DLD1 (cell line): ENCODE measurements at regions not wholly inside any gene's neighbourhood (a gene's known extent, or its start where the extent isn't known, plus 50 kb on each side); places are given as distances from the start of the nearest gene placed in this dataset.

ENCODE experiments used
- in situ Hi-C: cut with HindIII; loops from 2 replicates; pipeline ENCODE4 v1.10.0; 2017; ENCODE audit warnings: low sequenced_read_pairs

DNA sequence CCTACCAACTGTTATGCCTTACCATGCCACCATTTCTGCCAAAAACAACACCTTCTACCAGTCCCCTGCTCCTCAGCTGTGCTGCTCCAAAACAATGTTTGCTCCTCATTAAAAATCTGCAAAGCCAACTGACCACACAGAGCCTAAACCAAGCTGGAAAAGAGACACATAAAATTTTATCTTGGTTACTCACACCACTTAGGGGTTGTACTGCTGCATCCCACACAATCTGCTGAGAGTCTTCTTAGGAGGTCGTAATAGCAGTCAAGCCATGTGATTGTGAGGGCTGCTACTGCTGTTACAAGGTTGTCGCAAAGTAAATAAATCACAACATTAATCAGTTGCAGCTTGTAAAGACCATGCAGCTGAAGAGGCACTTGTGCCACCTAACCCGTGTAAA lies 607.4 kb upstream of the FAM241A start:
- in situ Hi-C loops: no loop called here

- in situ Hi-C loops: no loop called here
These were observed 604.6 kb upstream of the FAM241A start for GRCh38 chr4:111540671-111541070.

DNA sequence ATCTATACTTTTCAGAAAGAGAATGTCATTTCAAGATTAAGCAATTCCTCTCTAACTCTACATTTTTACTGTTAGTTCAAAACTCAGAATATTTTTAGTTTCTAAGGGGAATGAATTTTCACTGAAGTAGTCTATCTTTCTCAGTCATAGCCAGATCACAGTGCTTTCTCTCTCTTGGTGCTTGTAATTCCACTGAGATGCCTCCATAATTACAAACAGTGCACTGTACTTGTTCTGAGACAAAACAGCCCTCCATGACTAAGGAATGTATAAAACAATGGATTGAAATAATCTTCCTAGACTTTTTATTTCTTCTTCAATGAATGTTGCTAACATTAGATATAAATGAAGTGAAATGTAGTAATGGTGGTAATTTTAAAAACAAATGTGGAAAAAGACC lies 603.2 kb upstream of the FAM241A start:
- in situ Hi-C loops: no loop called here

DNA sequence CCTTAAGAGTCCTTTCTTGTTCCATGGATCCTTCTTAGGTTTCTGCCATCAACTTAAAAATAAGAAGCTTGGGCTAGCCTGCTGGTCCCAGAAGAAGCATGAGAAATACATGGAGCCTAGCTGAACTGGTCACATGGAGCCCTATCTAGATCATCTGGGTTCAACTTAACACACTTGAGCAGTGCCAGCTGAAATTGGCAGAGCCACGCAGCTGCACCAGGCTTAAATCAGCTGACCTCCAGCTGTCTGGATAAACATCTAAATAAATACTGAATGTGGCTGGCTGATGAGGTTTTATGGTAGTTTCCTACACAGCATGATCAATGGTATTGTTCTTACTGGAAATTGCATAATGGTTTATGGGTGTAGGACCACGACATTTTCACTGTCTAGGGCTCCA lies 598.4 kb upstream of the FAM241A start:
- in situ Hi-C loops: no loop called here

- in situ Hi-C loops: no loop called here
These were observed 589.0 kb upstream of the FAM241A start for GRCh38 chr4:111556141-111556781.

- in situ Hi-C loops: no loop called here
These were observed 588.4 kb upstream of the FAM241A start for GRCh38 chr4:111556851-111557250.

GRCh38 chr4:111562826-111563225 lies 582.4 kb upstream of the FAM241A start:
- in situ Hi-C loops: no loop called here

- in situ Hi-C loops: no loop called here
These were observed 572.8 kb upstream of the FAM241A start for GRCh38 chr4:111572470-111572869.

- in situ Hi-C loops: no loop called here
These were observed 571.9 kb upstream of the FAM241A start for GRCh38 chr4:111573386-111573785.

- in situ Hi-C loops: no loop called here
These were observed 565.5 kb upstream of the FAM241A start for GRCh38 chr4:111579767-111580166.

DNA sequence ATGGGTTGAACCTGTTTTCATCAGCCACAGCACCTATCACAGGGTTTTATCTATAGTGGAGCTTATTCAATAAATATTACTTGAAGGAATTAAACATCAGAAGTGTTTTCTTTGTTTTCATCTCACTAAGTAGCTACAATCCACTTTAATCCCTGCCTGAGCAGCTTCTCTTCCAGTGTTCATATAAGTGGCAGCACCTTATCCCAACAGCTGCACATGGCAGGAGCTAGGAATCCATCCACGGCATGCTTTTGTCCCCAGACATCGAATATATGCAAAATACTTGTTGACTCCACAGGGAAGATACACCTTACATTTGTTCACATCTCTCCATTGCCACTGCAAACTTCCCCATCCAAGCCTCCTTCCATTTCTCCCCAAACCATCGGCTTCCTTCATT lies 549.8 kb upstream of the FAM241A start:
- in situ Hi-C loops: no loop called here

DNA sequence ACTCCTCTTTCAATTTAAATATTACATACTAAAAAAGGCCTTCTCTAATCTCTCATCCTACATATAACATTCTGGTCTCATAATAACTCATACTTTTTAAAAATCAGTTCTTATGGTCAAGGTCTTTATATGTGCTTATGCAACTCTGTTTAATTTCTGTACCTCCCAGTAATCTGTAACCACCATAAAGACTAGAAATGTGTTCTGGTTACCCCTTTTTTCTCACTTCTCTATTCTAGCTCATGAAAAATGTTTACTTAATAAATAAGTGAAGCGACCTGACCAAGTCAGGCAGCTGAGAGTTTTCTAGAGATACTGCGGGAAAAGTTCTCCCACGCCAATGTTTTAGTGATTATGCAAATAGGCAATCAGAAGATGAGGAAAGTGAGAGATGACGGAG lies 548.8 kb upstream of the FAM241A start:
- in situ Hi-C loops: no loop called here

- in situ Hi-C loops: no loop called here
These were observed 543.6 kb upstream of the FAM241A start for GRCh38 chr4:111601671-111602070.

DNA sequence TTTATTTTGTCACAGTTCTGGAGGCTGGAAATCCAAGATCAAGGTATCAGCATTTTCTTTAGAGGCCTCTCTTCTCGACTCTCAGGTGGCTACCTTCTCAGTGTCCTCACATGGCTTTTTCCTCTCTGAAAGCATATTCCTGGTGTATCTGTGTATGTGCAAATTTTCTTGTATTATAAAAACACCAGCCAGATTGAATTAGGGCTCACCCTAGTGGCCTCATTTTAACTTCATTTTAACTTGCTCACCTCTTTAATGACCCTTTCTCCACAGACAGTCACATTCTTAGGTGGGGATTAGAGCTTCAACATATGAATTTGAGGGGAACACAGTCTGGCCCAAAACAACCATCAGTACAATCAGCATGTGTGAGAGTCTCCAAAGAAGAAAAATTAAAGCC lies 542.4 kb upstream of the FAM241A start:
- in situ Hi-C loops: no loop called here

DNA sequence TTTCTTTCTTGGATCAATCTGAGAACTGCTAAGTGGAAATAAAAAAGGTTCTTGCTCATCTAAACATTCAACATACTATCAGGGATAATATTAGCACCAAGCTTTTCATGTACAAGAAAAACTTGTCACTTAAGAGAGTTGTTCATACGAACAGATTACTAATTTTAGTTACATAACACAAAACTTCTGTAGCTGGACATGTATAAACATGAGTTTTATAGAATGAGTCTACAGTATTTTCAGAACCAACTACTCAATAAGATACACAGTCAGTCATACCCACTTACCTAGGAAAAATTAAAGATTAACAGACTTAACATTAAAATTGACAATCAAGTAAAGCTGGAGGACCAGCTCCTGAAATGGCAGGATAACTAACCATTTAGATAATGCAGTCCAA lies 540.1 kb upstream of the FAM241A start:
- in situ Hi-C loops: no loop called here

DNA sequence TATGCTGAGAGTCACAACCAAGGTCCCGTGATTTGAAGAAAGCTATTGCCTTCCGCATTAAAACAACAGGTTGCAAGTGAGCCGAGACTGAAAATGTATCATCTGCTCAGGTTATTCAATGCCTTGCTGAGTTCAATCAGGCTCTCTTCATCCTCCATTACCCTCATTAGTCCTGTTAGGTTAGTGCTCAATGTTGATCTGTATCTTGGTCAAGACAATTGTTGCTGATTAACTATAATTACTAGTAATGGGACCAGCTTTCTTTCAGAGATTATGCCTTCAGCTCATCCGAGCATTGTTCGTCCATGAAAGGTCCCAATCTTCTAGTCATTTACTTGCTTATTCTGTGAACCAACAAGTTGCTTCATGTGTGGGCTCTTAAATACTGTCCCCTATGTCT lies 534.6 kb upstream of the FAM241A start:
- in situ Hi-C loops: no loop called here

DNA sequence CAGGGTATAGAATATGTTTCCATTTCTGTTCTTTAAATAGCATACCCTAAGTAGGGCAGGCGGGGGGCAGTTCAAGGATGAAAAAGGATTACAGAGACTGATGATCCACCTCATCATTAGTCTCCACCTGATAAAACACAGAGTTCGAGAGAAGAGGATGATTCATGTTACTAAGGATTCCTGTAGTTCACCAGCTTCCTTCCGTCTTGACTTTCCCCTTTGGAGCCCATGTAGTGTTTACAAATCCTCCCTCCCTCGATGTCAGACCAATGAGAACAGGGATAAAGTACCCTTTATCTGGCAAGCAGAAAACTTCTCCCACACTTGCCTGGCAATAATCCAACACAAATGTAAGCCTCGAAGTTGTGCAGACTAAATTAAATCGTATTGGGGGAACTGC lies 526.3 kb upstream of the FAM241A start:
- in situ Hi-C loops: no loop called here

DNA sequence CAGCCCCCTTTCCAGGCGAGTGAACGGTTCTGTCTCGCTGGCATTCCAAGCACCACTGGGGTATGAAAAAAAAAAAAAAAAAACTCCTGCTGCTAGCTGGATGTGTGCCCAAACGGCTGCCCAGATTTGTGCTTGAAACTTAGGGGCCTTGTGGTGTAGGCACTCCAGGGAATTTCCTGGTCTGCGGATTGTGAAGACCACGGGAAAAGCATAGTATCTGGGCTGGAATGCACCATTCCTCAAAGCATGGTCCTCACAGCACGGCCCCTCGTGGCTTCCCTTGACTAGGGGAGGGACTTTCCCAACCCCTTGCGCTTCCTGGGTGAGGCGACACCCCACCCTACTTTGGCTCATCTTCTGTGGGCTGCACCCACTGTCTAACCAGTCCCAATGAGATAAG lies 516.8 kb upstream of the FAM241A start:
- in situ Hi-C loops: no loop called here

GRCh38 chr4:111630705-111631104 lies 514.5 kb upstream of the FAM241A start:
- in situ Hi-C loops: no loop called here

- in situ Hi-C loops: no loop called here
These were observed 513.8 kb upstream of the FAM241A start for GRCh38 chr4:111631215-111631999.

- in situ Hi-C loops: no loop called here
These were observed 512.6 kb upstream of the FAM241A start for GRCh38 chr4:111632641-111633151.

GRCh38 chr4:111633663-111634266 lies 511.5 kb upstream of the FAM241A start:
- in situ Hi-C loops: no loop called here
